BLaER1 (cell line): ENCODE measurements at regions not wholly inside any gene's neighbourhood (a gene's known extent, or its start where the extent isn't known, plus 50 kb on each side); places are given as distances from the start of the nearest gene placed in this dataset.

ENCODE experiments used
- H3K27ac ChIP-seq: shearing (Covaris generic); formaldehyde crosslinking; 2 replicates; pipeline ENCODE4 v1.8.1; 2022
- H3K27me3 ChIP-seq: shearing (Covaris generic); formaldehyde crosslinking; 2 replicates; pipeline ENCODE4 v1.8.1; 2022
- H3K36me3 ChIP-seq: shearing (Covaris generic); formaldehyde crosslinking; 2 replicates; pipeline ENCODE4 v1.8.1; 2022
- H3K4me1 ChIP-seq: shearing (Covaris generic); formaldehyde crosslinking; 2 replicates; pipeline ENCODE4 v1.8.1; 2022
- H3K4me2 ChIP-seq: shearing (Covaris generic); formaldehyde crosslinking; 2 replicates; pipeline ENCODE4 v1.8.1; 2022
- H3K4me3 ChIP-seq: shearing (Covaris generic); formaldehyde crosslinking; 2 replicates; pipeline ENCODE4 v1.8.1; 2022
- H3K9ac ChIP-seq: shearing (Covaris generic); formaldehyde crosslinking; 2 replicates; pipeline ENCODE4 v1.8.1; 2022
- H3K9me3 ChIP-seq: shearing (Covaris generic); formaldehyde crosslinking; 2 replicates; pipeline ENCODE4 v1.8.1; 2022
- H4K20me1 ChIP-seq: shearing (Covaris generic); formaldehyde crosslinking; 2 replicates; pipeline ENCODE4 v1.8.1; 2022
- Cebpa-rat ChIP-seq: shearing (Covaris generic); IDR thresholded peaks from 2 replicates; pipeline ENCODE4 v1.8.1; 2022

DNA sequence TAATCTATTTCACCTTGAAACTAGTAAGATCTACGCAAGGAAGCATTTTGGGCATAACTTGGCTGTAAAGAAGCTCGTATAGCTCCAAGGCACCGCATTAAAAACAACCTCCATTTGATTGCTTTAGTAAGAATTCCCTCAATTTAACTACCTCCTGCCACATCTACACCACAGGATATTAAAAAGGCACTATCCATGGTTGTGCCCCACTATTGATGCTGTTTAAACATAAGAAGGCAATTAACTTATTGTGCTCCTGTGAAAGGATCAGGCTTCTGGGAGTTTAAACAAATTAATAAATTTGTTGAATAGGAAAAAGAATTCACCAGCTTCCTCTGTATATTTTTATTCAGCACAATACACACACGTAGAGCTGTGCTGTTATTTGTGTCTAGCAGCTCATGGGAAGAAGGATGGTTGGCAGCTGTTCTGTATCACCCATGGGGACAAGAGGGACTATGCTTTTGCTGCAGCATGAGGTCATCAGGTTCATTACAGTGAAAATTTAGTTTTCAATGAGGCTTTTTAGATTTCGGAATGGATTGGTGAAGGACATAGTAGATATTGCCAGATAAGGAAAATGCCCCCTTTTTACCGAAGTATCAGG lies 513.3 kb downstream of the HAO1 start:
- no peaks in the 10 kb centered on the region for H3K27me3 ChIP-seq
- no peak overlapping the region for H3K4me3 ChIP-seq
- no peak for TF ChIP-seq Cebpa-rat
- H3K36me3 ChIP-seq = no peaks in the 10 kb centered on the region
- H3K27ac ChIP-seq = no peak overlapping the region
- no peak overlapping the region for H3K4me2 ChIP-seq
- peaks cover 12% of the 10 kb centered on the region for H3K4me1 ChIP-seq
- H3K9ac ChIP-seq = no peak overlapping the region
- H3K9me3 ChIP-seq = no peaks in the 10 kb centered on the region
- H4K20me1 ChIP-seq = no peaks in the 10 kb centered on the region

GRCh38 chr20:7428946-7429345 lies 511.3 kb downstream of the HAO1 start:
- H3K4me1 ChIP-seq = peaks cover 15% of the 10 kb centered on the region
- H3K9ac ChIP-seq = no peak overlapping the region
- no peaks in the 10 kb centered on the region for H3K27me3 ChIP-seq
- H4K20me1 ChIP-seq = no peaks in the 10 kb centered on the region
- H3K4me2 ChIP-seq = no peak overlapping the region
- H3K4me3 ChIP-seq = no peak overlapping the region
- no peak for TF ChIP-seq Cebpa-rat
- H3K9me3 ChIP-seq = peaks cover 4% of the 10 kb centered on the region; the same call in 1 of the 2 replicates
- no peak overlapping the region for H3K27ac ChIP-seq
- no peaks in the 10 kb centered on the region for H3K36me3 ChIP-seq

DNA sequence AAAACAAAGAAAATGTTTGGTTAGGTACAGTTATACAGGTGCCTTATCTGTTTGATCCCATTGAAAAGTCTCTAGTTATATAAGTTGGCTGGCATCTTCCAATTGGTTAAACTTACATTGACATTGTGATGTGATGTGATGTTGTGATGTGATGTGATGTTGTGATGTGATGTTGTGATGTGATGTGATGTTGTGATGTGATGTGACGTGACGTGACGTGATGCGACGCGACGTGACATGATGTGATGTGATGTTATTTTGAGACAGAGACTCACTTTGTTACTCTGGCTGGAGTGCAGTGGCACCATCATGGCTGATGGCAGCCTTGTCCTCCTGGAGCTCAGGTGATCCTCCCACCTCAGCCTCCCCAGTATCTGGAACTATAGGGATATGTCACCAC lies 507.6 kb downstream of the HAO1 start:
- Histone ChIP-seq H3K27me3 (no peaks in the 10 kb centered on the region), H3K9ac (no peak overlapping the region), H3K36me3 (no peaks in the 10 kb centered on the region), H3K4me3 (no peak overlapping the region), H3K4me1 (peaks cover 15% of the 10 kb centered on the region), H3K4me2 (no peak overlapping the region), H4K20me1 (no peaks in the 10 kb centered on the region), H3K9me3 (peaks cover 4% of the 10 kb centered on the region; the same call in 1 of the 2 replicates), H3K27ac (no peak overlapping the region)
- TF ChIP-seq Cebpa-rat = no peak

DNA sequence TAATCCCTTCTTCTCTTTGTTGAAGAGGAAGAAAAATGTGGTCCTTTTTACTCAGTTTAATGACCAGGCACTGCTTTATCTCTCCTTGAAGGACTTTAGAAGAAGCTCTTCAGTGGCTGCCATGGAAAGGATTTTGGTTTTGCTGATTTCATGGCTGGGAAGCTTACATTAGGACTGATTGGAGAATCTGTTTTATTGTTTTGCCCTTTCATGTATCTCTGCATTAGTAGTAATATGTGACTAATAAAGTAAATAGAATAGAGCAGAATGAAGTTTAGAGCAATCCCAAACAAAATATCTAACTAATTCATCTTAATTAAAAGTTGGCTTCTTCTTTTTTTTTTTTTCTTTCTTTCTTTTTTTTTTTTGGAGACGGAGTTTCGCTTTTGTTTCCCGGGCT lies 502.9 kb downstream of the HAO1 start:
- no peaks in the 10 kb centered on the region for H3K36me3 ChIP-seq
- no peak overlapping the region for H3K27ac ChIP-seq
- peaks cover 4% of the 10 kb centered on the region; the same call in 1 of the 2 replicates for H3K9me3 ChIP-seq
- no peak overlapping the region for H3K4me3 ChIP-seq
- no peaks in the 10 kb centered on the region for H3K27me3 ChIP-seq
- no peak overlapping the region for H3K4me2 ChIP-seq
- 0 out of 2 replicates have a peak, but pooled peaks cover 3% of the 10 kb centered on the region for H3K4me1 ChIP-seq
- no peak overlapping the region for H3K9ac ChIP-seq
- no peaks in the 10 kb centered on the region for H4K20me1 ChIP-seq
- TF ChIP-seq Cebpa-rat = no peak

DNA sequence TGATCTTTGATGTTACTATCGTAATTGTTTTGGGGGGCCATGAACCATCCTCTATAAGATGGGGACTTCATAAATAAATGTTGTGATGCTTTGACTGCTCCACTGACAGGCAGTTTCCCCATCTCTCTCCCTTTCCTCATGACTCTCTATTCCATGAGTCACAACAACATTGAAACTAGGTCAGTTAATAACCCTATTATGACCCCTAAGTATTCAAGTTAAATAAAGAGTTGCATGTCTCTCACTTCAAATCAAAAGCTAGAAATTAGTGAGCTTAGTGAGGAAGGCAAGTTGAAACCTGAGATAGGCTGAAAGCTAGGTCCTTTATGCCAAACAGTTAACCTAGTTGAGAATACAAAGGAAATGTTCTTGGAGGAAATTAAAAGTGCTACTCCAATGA lies 491.0 kb downstream of the HAO1 start:
- H3K9me3 ChIP-seq = no peaks in the 10 kb centered on the region
- TF ChIP-seq Cebpa-rat = no peak
- H3K9ac ChIP-seq = no peak overlapping the region
- no peaks in the 10 kb centered on the region for H3K4me1 ChIP-seq
- no peaks in the 10 kb centered on the region for H3K36me3 ChIP-seq
- no peak overlapping the region for H3K4me2 ChIP-seq
- no peaks in the 10 kb centered on the region for H4K20me1 ChIP-seq
- no peaks in the 10 kb centered on the region for H3K27me3 ChIP-seq
- H3K27ac ChIP-seq = no peak overlapping the region
- H3K4me3 ChIP-seq = no peak overlapping the region

GRCh38 chr20:7452890-7453289 lies 487.4 kb downstream of the HAO1 start:
- Histone ChIP-seq H3K27me3 (no peaks in the 10 kb centered on the region), H4K20me1 (no peaks in the 10 kb centered on the region), H3K9ac (no peak overlapping the region), H3K9me3 (no peaks in the 10 kb centered on the region), H3K27ac (no peak overlapping the region), H3K36me3 (no peaks in the 10 kb centered on the region), H3K4me2 (no peak overlapping the region), H3K4me1 (no peaks in the 10 kb centered on the region), H3K4me3 (no peak overlapping the region)
- no peak for TF ChIP-seq Cebpa-rat

GRCh38 chr20:7454047-7454446 lies 486.2 kb downstream of the HAO1 start:
- Histone ChIP-seq H3K9me3 (no peaks in the 10 kb centered on the region), H3K4me2 (no peak overlapping the region), H3K27me3 (no peaks in the 10 kb centered on the region), H3K27ac (no peak overlapping the region), H4K20me1 (no peaks in the 10 kb centered on the region), H3K4me1 (no peaks in the 10 kb centered on the region), H3K9ac (no peak overlapping the region), H3K36me3 (no peaks in the 10 kb centered on the region), H3K4me3 (no peak overlapping the region)
- TF ChIP-seq Cebpa-rat = no peak

DNA sequence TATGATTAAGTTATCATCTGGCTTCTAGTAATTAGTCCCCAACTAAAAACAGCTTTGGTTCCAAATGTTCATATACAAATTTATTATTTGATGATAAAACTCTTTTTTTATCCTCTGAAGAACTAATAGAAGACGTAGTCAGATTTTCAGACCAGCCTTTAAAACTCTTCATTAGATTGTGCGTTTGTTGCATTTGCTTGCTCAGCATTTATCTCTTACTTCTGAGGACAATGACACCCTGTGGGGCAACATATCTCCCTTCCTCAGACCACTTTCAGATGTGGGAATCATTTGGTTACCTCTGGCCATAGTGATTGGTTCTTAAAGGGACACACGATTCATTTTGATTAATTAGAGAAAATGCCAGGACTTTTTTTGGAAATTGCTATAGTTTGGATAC lies 481.8 kb downstream of the HAO1 start:
- H3K9me3 ChIP-seq = no peaks in the 10 kb centered on the region
- no peaks in the 10 kb centered on the region for H3K36me3 ChIP-seq
- H3K27ac ChIP-seq = no peak overlapping the region
- H3K9ac ChIP-seq = no peak overlapping the region
- no peak for TF ChIP-seq Cebpa-rat
- H4K20me1 ChIP-seq = no peaks in the 10 kb centered on the region
- H3K4me2 ChIP-seq = no peak overlapping the region
- H3K4me1 ChIP-seq = no peaks in the 10 kb centered on the region
- no peak overlapping the region for H3K4me3 ChIP-seq
- H3K27me3 ChIP-seq = no peaks in the 10 kb centered on the region

DNA sequence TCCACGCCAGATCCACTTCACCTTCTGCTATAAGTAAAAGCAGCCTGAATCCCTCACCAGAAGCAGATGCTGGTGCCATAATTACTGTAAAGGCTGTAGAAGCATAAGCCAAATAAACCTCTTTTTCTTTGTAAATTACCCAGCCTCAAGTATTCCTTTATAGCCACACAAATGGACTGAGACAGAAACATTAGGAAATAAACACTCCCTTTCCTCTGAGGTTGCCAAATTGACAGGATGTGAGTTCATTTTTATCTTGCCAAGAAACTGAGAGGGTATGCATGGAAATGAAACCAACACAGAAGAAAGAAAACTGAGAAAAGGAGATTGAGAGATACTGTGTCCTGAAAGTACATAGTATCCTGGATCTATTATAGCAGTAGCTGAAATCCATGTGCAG lies 481.2 kb downstream of the HAO1 start:
- no peaks in the 10 kb centered on the region for H3K9me3 ChIP-seq
- H3K4me3 ChIP-seq = no peak overlapping the region
- no peak for TF ChIP-seq Cebpa-rat
- no peaks in the 10 kb centered on the region for H3K4me1 ChIP-seq
- H3K4me2 ChIP-seq = no peak overlapping the region
- H3K27ac ChIP-seq = no peak overlapping the region
- no peaks in the 10 kb centered on the region for H4K20me1 ChIP-seq
- no peaks in the 10 kb centered on the region for H3K27me3 ChIP-seq
- H3K9ac ChIP-seq = no peak overlapping the region
- no peaks in the 10 kb centered on the region for H3K36me3 ChIP-seq

- Histone ChIP-seq H3K9ac (no peak overlapping the region), H3K27me3 (no peaks in the 10 kb centered on the region), H4K20me1 (no peaks in the 10 kb centered on the region), H3K9me3 (no peaks in the 10 kb centered on the region), H3K36me3 (no peaks in the 10 kb centered on the region), H3K4me1 (no peaks in the 10 kb centered on the region), H3K27ac (no peak overlapping the region), H3K4me2 (no peak overlapping the region), H3K4me3 (no peak overlapping the region)
- no peak for TF ChIP-seq Cebpa-rat
Measured at GRCh38 chr20:7463290-7463689, 477.0 kb downstream of the HAO1 start.

DNA sequence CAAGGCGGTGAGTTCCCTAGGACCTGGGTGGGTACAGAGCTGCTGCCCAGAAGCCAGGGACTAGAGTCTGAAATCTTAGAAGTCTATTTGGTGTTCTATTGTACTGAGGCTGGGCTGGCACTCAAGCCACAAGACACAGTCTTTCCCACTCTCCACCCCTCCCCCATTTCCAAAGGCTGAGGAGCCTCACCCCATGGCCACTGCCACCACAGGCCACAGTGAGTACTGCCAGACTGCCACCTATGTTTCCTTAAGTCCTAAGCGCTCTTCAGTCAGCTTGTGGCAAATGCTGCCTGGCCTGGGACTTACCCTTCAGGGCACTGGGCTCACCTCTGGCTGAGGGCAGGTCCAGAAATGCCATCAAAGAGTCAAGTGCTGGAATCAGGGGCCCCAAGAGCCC lies 469.3 kb downstream of the HAO1 start:
- no peaks in the 10 kb centered on the region for H4K20me1 ChIP-seq
- TF ChIP-seq Cebpa-rat = no peak
- no peak overlapping the region for H3K9ac ChIP-seq
- H3K36me3 ChIP-seq = no peaks in the 10 kb centered on the region
- no peak overlapping the region for H3K4me2 ChIP-seq
- H3K4me1 ChIP-seq = no peaks in the 10 kb centered on the region
- H3K27ac ChIP-seq = no peak overlapping the region
- H3K27me3 ChIP-seq = no peaks in the 10 kb centered on the region
- no peaks in the 10 kb centered on the region for H3K9me3 ChIP-seq
- H3K4me3 ChIP-seq = no peak overlapping the region
